T-helper 2 cell treated with Interferon-gamma antibody and Interleukin-4, amounts not matched to agents 100 ng/mL and 5 ng/mL, for 36 hours (primary cell): ENCODE measurements at regions not wholly inside any gene's neighbourhood (a gene's known extent, or its start where the extent isn't known, plus 50 kb on each side); places are given as distances from the start of the nearest gene placed in this dataset.

Experiments
- intact Hi-C: fragments of 100-400 bp; cut with micrococcal nuclease; formaldehyde crosslinking; loops from one replicate; pipeline ENCODE4 v1.15.1; 2023

DNA sequence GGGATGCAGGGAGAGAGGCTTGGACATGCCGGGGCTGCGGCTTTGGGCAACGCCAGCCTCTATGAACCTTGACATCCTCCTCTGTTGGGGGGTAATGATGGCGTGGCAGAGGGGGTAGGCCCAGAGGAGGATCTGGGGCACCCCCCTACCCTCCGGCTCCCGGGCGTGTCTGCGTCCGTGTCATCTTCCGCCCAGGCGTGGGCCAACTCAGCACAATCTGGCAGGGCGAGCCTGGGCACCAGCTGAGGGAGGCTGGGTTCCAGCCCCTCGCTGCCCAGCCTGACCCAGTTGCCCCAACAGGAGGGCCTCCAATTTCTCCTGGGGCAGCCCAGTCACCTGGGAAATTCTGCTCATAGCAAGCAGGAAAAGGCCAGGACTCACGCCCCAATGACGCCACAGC, 62.9 kb upstream of the IL17B start:
- intact Hi-C loops: loop anchor here (2.0 kb wide), 1 partner anchor 123 kb away; no protein-coding TSS in a partner anchor

DNA sequence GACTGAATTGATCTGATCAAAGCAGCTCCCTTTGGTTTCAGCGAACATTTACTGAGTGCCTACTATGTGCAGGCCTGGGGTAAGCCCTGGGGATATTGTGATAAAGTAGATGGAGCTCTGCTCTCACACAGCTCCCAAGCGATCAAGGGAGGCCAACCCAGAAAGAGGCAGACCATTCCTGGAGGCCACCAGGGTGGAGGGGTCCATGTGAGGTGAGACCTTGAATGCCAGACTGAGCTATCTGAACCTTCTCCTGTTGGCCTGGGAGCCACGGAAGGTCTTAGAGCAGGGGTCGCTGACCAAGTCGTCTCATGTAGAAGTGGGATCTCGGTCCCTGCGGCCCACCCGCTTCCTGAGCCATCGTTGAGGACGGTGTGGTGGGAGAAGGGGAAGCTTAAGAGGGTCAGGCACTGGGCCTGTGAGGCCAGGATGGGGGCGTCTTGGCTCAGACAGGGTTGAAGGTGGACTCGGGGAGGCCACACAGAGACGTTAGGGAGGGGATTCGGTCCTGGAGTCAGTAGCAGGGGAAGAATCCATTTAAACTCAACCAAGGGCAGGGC, 62.2 kb upstream of the IL17B start:
- intact Hi-C loops: no loop called here

DNA sequence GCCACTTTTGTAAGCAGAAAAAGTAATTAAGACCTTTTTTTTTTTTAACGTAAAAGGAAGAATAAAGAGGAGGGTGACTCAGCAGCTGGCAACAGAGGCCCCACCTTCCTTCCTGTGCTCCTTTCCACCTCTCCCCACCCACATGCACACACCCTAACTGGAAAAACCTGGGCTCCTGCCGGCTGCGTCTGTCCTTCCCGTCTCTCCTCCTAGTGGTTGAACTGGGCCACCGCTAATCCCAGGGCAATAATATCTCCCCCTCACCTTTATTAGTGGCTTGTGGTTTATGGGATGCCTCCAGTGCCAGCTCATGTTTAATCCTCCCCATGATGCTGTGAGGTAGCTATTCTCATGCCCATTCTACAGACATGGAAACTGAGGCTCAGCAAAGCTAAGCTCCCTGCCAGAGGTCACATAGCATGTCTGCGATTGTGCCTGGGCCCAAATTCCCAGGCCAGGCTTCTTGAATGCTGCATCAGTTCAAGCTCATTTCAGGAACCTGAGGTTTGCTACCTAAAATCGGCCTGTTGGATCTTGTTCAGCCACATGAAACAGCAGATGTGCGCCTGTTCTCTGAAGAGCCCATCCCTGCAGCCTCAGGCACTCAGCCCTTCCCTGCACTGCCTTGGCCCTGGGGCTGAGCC, 60.9 kb upstream of the IL17B start:
- intact Hi-C loops: no loop called here

DNA sequence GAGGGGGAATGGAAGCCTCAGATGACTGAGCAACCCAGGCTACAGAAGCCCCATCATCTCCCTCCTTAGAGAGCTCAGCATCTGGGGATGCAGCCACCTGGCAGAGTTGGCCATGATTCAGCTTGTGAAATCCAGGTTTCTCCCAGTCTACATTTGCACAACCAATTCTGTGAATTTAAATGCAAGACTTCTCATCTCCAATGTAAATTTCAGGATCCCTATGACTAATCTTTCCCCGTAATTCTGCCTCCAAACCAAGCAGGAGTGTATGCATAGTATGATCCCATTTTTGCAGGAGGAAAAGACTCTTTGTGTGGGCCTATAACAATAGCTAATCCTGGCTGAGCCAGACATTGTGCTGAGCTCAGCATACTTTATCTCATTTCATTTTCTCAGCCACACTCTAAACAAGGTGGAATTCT, 59.6 kb upstream of the IL17B start:
- intact Hi-C loops: no loop called here

DNA sequence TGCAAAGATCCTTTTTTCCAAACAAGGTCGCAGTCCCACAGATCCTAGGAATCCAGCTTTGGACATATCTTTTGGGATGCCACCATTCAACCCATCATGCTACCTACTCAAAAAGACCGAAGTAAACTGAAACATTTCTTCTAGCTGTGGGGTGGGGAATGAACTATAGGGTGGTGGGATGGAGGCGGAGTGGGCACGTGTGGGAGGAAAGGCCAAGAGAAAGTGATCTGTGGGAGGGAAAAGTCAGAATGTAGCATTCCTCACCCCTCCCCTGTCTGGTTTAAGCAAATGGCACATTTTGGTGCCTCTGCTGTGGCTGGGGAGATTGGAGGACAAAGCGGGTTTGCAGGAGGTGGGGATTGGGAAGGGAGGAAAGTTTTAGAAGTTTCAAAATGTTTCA, 59.2 kb upstream of the IL17B start:
- intact Hi-C loops: no loop called here

DNA sequence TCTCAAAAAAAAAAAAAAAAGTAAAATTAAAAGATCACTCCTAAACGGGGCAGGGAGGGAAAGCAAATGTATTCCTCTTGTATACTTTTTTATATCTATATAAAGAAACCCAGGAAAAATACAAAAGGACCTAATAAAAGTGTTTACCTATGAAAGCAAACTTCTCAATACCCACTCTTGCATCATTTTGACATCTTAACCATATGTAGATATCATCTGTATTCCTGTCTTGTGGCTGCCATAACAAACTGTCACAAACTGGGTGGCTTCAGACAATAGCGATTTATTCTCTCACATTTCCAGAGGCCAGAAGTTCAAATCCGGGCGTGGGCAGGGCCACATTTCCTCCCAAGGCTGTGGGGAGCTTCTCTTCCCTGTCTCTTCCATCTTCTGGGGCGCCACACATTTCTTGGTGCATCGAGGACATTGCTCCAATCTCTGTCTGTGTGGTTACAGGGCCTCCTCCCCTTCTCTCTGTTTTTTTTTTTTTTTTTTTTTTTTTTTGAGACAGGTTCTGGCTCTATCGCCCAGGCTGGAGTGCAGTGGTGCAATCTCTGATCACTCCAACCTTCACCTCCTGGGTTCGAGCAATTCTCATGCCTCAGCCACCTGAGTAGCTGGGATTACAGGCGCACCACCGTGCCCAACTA, 58.4 kb upstream of the IL17B start:
- intact Hi-C loops: no loop called here

DNA sequence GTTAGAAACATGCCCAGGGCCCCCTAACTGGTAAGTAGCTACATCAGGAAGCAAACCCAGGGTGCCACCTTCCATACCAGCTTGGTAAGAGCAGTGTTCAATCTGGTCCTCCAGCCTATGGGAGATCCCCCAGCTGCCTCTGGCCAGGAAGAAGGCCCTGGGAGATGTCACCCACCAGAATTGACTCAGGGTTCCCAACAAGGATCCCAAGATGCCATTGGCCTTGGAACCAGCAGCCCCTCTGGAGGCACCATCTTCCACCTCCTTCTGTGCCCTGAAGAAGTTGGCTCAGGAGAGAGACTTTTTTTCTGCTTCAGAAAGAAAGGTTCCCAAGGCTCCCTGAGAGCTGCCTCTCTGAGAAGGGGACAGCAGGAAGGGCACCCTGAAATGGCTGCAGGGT, 56.6 kb upstream of the IL17B start:
- intact Hi-C loops: loop anchor here (2.0 kb wide), 1 partner anchor 129 kb away; no protein-coding TSS in a partner anchor

DNA sequence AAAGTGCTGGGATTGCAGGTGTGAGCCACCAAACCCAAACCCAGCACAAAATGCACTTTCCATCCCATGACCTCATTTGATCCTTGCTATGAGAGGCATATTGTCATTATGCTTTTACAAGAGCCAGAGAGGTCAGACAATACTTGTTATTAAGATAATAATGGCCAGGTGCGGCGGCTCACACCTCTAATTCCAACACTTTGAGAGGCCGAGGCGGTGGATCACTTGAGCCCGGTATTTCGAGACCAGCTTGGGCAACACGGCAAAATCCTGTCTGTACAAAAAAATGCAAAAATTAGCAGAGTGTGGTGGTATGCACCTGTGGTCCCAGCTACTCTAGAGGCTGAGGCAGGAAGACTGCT, 55.9 kb upstream of the IL17B start:
- intact Hi-C loops: loop anchor here (2.0 kb wide), 1 partner anchor 130 kb away; no protein-coding TSS in a partner anchor

DNA sequence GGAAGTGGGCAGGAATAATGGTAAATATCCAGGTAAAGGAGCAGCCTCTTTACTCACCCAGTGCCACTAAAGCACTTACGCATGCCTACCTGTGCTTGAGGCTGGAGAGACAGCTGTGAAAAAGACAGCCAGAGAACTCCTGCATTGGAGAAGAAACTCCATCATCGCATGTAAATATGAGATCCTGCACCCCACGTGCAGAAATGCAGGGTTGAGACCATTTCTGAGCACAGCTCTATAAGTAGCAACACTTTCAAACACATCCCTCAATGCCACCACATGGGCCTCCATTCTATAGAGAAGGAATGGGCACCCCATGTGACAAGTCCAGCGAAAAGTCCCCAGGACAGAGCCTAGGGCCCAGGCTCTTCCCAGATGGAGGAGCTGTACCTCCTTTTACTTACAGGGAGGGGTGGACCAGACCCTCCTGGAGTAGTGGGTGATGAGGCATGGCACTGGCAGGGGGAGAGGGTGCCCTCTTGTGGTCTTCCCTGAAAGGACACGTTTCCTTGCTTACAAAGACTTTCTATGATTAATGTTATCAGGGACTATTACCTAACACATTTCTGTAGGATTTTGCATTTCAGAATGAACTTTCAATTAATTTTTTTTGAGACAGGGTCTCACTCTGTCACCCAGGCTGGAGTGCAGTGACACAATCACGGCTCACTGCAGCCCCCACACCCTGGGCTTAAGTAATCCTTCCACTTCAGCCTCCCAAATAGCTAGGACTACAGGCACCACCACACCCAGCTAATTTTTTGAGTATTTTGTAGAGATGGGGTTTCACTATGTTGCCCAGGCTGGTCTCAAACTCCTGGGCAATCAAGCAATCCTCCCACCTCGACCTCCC, 55.3 kb upstream of the IL17B start:
- intact Hi-C loops: loop anchor here (1.0 to 2.0 kb wide), 3 partner anchors 52 to 130 kb away; no protein-coding TSS in a partner anchor

DNA sequence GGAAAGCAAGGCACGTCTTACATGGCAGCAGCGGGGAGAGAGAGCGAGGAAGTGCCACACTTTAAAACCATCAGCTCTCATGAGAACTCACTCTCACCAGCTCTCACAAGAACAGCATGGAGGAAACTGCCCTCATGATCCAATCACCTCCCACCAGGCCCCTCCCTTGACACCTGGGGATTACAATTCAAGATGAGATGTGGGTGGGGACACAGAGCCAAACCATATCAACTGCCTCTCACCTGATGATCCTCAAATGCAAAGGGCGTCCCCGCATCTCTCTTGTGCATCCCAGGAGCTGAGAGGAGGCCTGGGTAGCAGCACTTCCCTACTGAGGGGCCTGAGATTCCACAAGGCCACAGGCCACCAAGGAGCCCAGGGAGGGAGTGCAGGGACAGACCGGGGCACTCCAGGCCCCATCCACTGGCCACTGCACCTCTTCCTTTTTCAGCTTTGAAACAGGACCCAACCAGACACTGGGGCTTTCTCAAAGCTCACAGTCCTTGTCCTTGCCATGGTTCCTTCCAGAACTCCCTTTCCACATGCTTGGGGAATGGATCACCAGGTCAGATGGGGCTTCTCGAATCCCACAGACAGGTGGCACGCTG, 54.5 kb upstream of the IL17B start:
- intact Hi-C loops: loop anchor here (1.0 to 2.0 kb wide), 3 partner anchors 51 to 131 kb away; no protein-coding TSS in a partner anchor

DNA sequence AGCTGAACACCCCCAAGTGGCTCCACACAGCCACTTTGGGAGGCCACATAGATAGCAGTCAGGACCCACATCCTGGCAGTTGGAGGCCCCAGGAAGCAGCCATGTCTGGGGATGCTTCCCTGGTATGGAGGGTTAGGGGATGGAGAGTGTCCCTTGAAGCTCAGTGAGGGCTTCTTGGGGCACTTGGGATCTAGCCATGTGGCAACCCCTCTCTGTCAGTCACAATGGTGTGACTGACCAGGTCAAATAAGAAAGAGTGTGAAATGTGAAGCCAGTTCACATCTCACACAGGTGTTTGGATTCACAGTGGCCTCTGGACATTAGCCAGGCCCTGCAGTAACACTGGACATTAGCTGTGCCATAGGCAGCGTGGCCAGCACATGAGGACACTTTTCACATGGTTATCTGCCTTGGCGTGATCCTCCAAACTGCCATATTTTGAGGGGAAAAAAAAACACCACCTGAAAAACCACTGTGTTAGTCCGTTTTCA, 53.9 kb upstream of the IL17B start:
- intact Hi-C loops: no loop called here

DNA sequence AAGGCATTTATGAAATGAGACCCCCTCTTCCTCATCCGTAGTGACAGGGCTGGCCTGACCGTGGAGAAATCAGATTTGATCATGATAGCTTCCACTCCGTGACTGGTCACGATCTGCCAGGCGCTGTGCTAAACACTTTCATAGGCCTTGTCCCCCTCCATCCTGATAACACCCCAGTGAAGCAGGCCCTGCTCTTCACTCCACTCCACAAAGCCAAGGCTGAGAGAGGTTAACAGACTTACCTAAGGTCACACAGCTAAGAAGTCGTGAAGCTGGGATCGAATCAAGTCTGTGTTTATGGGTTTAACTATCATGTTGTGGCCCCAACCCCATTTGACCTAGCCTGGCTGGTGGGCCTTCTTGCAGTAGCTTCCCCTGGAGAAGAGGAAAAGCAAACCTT, 53.3 kb upstream of the IL17B start:
- intact Hi-C loops: no loop called here

DNA sequence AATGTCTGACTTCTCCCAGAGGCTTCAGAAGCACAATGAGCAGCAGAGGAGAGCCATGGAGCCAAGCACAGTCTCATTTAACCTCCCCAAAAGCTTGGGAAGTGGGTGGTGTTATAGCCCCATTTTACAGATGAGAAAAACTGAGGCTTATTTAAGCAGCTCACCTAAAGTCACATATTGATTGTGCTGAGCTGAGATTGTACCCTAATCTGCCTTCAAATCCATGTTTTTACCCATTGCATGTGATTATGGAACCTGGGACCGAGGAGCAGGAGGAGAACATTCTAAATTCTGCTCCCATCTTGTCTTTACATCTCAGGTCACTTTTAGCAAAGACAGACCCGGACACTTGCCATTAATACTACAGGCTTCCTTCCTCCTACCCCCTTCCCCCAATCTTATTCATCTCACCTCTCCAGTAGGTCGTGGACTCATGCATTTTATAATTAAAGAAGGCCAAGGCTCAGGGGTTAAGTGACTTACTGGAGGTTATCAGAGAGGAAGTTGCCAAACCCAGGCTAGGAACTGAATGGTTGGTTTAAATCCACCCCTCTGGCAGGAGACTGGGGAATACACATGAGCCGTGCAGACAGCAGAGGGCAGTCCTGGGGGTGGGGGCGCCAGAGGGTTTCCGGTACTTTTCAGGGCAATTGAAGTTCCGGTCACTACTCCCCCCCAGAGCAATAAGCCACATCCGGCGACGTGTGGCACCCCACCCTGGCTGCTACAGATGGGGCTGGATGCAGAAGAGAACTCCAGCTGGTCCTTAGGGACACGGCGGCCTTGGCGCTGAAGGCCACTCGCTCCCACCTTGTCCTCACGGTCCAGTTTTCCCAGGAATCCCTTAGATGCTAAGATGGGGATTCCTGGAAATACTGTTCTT, 51.0 kb upstream of the IL17B start:
- intact Hi-C loops: no loop called here
